Lower lobe of right lung (tissue), 2 donors: ENCODE measurements at regions not wholly inside any gene's neighbourhood (a gene's known extent, or its start where the extent isn't known, plus 50 kb on each side); places are given as distances from the start of the nearest gene placed in this dataset.

Experiments used
- ATAC-seq, 2 donors: fragments of 200-7000 bp; cut with Tn5 transposase; one replicate each; pipeline ENCODE4 v1.9.1; 2020 to 2022; ENCODE audit warnings: mild to moderate bottlenecking in 2 of 2, moderate library complexity in 2 of 2
- DNase-seq: peaks from one replicate; pipeline ENCODE4 v3.0.0-alpha.2; 2020
- H3K27ac ChIP-seq: fragments of 200-600 bp; one replicate; pipeline ENCODE4 v1.8.0; 2022
- H3K27me3 ChIP-seq: fragments of 200-600 bp; one replicate; pipeline ENCODE4 v1.8.0; 2022; ENCODE audit warnings: low read depth
- H3K36me3 ChIP-seq: fragments of 200-600 bp; one replicate; pipeline ENCODE4 v1.8.0; 2022; ENCODE audit warnings: mild to moderate bottlenecking
- H3K4me1 ChIP-seq: fragments of 200-600 bp; one replicate; pipeline ENCODE4 v1.8.0; 2022
- H3K4me3 ChIP-seq: fragments of 200-600 bp; one replicate; pipeline ENCODE4 v1.8.0; 2022; ENCODE audit warnings: mild to moderate bottlenecking
- H3K9me3 ChIP-seq: fragments of 200-600 bp; one replicate; pipeline ENCODE4 v1.8.0; 2022
- CTCF ChIP-seq: fragments of 200-600 bp; IDR thresholded peaks from one replicate; pipeline ENCODE4 v1.8.0; 2022; ENCODE audit warnings: antibody characterized with exemption, mild to moderate bottlenecking
- intact Hi-C: fragments of 100-400 bp; cut with DNase I; formaldehyde crosslinking; loops from one replicate; pipeline ENCODE4 v1.11.0; 2022
- donor health status: DM: no; HTN: yes; CAD: no; lungs with severe emphysema.

- H3K27ac ChIP-seq: no peak overlapping the region
- DNase-seq (no peak), ATAC-seq (no peak)
- H3K9me3 ChIP-seq: no peaks in the 10 kb centered on the region
- no peaks in the 10 kb centered on the region for H3K27me3 ChIP-seq
- no peak for TF ChIP-seq CTCF
- H3K4me3 ChIP-seq: no peak overlapping the region
- no peaks in the 10 kb centered on the region for H3K36me3 ChIP-seq
- intact Hi-C loops: no loop called here
- no peaks in the 10 kb centered on the region for H3K4me1 ChIP-seq
Observed at GRCh38 chr4:57494821-57495220, 384.6 kb upstream of the IGFBP7 start.

GRCh38 chr4:57492251-57492878 is 382.2 kb upstream of the IGFBP7 start:
- DNase-seq (no peak), ATAC-seq (no peak)
- TF ChIP-seq CTCF: no peak
- no peak overlapping the region for H3K4me3 ChIP-seq
- intact Hi-C loops: no loop called here
- no peaks in the 10 kb centered on the region for H3K36me3 ChIP-seq
- H3K4me1 ChIP-seq: no peaks in the 10 kb centered on the region
- no peaks in the 10 kb centered on the region for H3K9me3 ChIP-seq
- H3K27ac ChIP-seq: no peak overlapping the region
- no peaks in the 10 kb centered on the region for H3K27me3 ChIP-seq

- TF ChIP-seq CTCF: no peak
- Histone ChIP-seq H3K27ac (no peak overlapping the region), H3K4me1 (no peaks in the 10 kb centered on the region), H3K36me3 (no peaks in the 10 kb centered on the region), H3K4me3 (no peak overlapping the region), H3K9me3 (no peaks in the 10 kb centered on the region), H3K27me3 (no peaks in the 10 kb centered on the region)
- DNase-seq (no peak), ATAC-seq (no peak)
- intact Hi-C loops: no loop called here
Observed at GRCh38 chr4:57491388-57491787, 381.2 kb upstream of the IGFBP7 start.

- Histone ChIP-seq H3K4me3 (no peak overlapping the region), H3K9me3 (no peaks in the 10 kb centered on the region), H3K27me3 (no peaks in the 10 kb centered on the region), H3K27ac (no peak overlapping the region), H3K36me3 (no peaks in the 10 kb centered on the region), H3K4me1 (no peaks in the 10 kb centered on the region)
- intact Hi-C loops: no loop called here
- TF ChIP-seq CTCF: no peak
- peak in 1 of 2 donors; percentile 21 for ATAC-seq
- DNase-seq: no peak
Observed at GRCh38 chr4:57490520-57491255, 380.5 kb upstream of the IGFBP7 start.

GRCh38 chr4:57488366-57489162 is 378.4 kb upstream of the IGFBP7 start:
- no peak for TF ChIP-seq CTCF
- Histone ChIP-seq H3K27me3 (no peaks in the 10 kb centered on the region), H3K4me3 (no peak overlapping the region), H3K36me3 (no peaks in the 10 kb centered on the region), H3K9me3 (no peaks in the 10 kb centered on the region), H3K4me1 (no peaks in the 10 kb centered on the region), H3K27ac (no peak overlapping the region)
- ATAC-seq: no peak
- intact Hi-C loops: no loop called here
- no peak for DNase-seq
